HG03457 (cell line): ENCODE measurements at regions not wholly inside any gene's neighbourhood (a gene's known extent, or its start where the extent isn't known, plus 50 kb on each side); places are given as distances from the start of the nearest gene placed in this dataset.
A peak's percentile ranks its signal among the peaks of the same experiment; 100 is the strongest.

Source experiments
- ATAC-seq: cut with Tn5 transposase; IDR thresholded peaks from one replicate; pipeline ENCODE4 v1.9.1; 2021; ENCODE audit warnings: moderate number of reproducible peaks; ENCODE audit not compliant: unreplicated experiment

DNA sequence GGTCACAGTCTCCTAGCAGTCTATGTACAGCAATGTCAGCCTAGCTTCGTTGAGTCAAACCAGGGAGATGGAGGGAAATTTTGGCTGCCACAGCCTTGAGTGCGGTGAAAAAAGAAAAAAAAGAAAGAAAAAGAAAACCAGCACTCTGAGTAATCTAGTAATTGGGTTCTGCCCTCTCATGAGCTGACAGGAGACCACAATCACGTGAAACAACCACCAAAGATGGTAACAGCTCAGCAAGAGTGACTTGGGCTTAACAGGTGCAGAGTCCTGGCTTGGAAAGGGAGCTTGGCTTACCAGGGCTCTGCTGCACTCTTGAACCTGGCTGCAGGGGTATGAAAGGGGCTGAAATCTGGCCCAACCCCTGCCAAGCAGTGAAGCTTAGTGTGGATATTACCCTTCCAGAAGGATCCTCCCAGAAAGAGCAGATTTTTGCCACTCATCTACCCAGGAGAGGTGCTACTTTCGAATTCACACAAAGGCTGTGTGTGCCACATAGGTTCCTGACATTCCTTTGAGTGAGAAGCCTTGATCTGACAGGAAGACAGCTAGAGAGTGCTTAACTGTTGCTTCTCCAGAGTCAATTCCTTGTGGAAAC, 350.3 kb downstream of the PTTG2 start:
- peak; percentile 82 for ATAC-seq

DNA sequence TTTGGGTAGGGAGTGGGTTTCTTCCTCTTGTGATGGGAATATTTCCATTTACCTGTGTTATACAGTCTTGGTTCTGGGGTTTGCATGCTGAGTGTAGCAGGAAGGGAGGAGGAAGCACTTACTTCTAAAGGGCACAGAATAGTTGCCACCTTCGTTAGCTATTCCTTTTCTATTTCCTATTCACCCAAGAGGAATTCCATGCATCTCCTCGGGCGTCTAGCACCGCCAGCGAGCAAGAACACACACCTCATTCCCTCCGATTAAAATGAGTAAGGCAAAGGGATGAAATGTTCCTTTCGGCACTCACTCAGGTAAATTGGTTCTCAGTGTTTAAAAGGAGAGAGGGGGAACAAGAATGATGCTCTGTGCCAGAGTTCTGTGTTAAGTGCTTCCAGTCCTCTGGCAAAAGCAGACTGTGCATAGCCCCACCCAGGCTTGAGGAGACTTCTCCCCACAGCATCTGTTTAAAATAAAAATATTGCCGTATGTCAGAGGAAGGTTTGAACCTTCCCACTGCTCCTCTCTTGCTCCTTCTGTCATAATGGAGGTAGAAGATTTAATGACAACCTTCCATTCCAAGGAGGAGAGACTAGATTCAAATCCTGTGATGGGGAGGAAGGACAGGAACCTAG, 351.4 kb downstream of the PTTG2 start:
- no peak for ATAC-seq

DNA sequence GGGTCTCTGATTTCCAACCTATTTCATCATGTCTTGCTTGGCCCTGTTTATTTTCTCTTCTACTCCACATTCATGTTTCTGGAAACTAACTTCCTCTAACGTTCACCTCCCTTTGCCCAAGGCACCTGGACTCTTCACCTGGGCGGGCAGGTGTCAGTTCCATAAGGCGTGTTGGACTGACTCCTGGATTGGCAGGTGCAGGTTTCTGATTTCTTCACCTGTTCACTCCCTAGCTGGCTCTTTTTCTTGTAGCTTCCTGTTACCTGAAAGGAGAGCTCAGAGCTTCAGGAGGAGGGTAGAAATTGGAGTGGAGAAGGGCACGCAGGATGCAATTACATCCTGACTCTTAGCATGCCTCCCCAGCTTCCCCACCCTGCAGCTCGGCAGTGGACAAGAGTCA, 350.8 kb upstream of the KLF3 start:
- no peak for ATAC-seq

DNA sequence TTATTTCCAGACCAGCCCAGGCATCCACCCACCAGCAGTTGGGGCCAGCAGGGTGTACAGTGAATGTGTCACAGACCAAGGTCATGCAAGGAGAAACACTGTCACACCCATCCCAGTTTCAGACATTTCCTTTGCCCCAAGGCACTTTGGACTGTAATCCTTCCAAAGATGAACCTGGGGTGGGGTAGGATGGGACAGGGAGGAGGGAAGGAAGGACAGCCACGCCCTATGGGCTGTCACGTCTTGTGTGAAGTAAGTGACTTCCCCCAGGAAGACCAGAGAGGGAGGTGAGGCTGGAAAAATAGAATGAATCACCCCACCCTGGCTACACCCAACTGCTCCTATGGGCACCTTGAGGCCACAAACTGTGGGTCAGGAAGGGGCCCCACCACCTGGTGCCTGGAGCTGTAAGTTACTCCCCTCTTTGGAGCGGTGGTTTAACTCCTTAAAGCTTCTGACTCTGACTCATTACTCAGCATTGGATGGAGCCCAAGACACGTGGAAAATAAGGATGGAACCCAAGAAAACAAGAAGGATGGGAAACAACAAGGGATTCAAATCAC, 349.9 kb upstream of the KLF3 start:
- no peak for ATAC-seq

DNA sequence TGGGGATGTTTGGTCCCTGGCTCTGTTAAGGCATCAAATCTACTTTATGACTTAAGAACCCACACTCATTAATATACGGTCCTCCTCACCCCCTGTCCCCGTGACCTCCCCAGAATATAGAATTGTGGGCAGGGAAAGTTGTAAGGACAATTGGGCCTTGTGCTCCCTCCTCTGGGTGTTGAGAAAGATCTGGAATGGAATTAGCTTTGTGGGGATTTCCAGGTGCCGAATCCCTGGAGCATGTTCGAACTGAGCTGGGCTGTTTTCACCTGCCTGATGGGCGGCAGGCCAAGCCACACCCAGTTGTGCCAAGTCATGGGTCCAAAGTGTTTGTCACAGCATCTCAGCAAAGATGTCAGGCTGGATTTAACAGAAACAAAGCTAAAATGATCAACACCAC, 349.3 kb upstream of the KLF3 start:
- ATAC-seq: no peak

DNA sequence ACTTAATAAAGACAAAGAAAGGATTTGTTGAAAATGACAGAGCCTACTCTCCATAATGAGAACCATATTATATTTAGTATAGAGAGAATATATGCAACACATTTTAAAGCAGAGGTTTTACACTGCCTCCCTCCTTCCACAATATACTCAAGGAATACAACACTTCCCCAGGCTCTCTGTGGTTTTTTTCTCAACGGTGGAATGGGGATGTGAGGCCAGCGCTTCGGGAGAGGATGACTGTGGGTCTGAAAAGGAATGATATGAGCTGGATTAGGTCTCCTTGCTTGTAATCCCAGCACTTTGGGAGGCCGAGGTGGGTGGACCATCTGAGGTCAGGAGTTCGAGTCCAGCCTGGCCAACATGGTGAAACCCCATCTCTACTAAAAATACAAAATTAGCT, 348.7 kb upstream of the KLF3 start:
- no peak for ATAC-seq

DNA sequence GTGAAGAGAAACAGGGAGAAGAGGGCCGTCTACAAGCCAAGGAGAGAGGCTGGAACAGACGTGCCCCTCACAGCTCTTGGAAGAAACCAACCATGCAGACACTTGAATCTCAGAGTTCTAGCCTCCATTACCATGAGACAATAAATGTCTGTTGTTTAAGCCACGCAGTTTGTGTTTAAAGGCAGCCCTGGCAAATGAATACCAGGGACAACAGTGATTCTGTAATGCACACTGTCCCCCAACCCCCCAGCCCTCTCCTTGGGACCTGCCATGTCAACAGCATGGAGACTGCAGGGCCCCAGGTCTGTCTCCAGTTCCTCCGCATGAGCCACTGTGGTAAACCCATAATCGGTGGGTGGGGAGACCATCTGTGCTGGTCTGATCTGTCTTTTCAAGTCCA, 348.0 kb upstream of the KLF3 start:
- ATAC-seq: no peak

DNA sequence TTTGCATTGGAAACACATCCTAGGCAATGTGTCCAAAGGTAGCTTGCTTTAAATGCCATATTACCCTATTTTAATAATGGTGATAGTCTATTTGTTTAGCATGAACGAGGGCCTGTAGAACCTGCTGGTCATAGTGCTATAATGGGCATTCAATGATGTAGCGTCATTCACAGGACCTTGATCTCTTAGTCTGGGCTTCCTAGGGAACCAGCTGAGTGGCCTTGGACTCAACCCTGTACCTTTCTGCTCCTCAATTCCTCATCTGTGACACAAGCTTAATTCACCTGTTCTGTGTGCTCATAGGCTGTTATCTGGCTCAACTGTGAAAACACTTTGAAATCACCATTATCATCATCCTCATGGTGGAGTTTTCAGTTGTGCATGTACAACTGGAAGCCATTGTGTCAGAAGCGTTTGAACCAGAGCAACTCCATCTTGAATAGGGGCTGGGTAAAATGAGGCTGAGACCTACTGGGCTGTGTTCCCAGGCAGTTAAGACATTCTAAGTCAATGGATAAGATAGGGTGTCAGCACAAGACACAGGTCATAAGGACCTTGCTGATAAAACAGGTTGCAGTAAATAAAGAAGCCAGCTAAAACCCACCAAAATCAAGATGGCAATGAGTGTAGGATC, 346.8 kb upstream of the KLF3 start:
- no peak for ATAC-seq

DNA sequence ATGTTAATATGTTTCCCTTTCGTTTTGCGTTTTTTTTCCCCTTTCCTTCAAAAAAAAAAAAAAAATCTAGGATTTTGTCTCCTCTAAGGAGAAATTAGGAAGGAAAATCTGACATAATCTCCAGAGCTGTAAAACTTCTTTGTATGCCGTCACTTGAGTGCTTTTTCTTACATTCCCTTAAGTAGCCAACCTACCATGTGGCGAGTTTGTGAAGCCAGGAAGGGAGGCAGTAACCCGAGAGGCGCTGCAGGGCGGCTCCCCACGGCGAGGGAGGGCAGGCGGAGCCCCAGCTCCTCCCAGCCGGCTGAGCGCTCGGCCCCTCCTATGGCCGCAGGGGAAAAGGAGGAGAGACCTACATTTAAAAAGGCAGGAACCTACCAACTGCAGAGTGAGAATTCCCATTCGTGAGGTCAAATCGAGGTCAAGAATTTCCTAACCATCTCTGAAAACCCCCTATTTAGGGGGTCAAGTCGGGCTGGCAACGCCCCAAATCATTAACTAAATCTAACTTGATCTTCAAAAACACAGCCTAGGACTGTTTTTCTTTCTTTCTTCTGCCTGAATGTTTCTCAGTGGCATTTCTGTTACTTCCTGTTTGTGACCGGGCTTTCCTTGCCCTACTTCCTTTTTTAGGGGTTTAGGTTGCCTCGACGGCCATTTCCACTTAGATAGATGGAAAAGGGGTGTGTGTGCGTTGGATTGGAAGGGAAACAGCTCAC, 345.1 kb upstream of the KLF3 start:
- ATAC-seq: peak; percentile 90

DNA sequence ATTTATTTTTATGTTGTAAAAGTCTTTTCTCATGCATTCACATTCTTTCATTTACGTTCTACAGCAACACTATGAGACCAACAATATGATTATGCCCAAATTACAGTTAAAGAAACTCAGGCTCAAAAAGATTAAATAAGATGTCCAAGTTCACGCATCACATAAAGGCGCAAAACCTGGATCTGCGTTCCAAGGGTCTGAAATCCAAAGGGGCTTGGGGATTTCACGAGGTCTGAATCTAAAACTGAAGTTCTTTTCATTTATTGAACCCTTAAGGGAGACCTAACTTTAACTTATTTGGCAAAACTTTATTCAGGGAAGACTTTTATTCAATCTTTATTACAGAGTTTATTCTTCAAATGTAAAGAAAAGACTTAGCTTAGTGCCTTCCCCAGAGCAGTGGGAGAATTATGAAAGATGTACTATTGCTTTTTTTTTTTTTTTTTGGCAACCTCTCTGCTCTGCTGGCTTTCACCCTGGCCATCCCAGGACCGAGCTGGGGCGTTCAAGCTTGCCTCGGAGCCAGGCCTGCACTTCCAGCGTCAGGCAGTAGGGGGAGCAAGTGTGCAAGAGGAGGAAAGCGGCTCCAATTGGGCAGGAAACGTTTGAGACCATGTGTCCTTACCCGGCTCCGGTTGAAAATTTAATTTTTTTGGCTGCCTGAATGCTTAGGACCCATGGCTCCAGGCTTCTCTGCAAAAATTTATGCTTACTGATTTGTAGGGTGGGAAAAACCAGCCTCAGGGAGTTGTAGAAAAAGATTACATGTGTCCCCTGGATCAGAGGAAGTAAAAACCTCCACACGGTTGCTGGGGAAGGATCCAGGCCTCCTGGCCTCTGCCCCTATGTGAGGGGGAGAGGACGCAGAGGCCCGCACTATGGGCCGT, 344.3 kb upstream of the KLF3 start:
- ATAC-seq: no peak

DNA sequence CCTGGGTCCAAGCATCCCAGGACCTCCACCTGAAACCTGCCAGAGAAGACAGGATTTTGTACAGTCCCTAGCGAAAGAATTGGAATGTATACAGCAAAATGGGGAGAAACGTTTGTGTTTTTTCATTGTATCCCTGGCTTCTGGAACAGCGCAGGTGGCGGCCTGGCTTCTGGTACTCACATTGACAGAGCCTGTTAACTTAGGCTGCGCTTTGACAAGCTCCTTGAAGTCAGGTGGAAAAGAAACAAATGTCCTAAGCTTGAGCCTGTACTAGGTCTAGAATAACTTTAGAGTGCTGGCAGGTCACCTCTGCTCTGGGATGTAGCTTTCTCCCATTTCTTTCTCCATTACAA, 343.7 kb upstream of the KLF3 start:
- no peak for ATAC-seq

DNA sequence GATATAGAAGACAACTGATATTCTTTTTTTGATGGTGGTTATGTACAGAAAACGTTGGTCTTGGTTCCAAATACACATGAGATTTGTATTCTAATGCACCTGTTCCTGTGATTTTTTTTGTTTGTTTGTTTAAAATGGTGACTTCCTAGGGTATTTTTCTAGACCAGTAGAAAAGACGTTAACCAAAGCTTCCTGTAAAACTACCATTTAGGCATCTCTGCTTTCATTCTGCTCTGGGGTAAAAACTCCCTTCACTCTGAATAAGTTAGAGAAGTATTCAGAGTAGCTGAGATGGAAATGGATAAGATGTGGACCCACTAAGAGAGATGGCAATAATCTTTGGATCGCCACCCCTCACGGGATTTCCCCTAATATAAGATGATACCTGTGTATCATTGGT, 343.2 kb upstream of the KLF3 start:
- ATAC-seq: no peak

DNA sequence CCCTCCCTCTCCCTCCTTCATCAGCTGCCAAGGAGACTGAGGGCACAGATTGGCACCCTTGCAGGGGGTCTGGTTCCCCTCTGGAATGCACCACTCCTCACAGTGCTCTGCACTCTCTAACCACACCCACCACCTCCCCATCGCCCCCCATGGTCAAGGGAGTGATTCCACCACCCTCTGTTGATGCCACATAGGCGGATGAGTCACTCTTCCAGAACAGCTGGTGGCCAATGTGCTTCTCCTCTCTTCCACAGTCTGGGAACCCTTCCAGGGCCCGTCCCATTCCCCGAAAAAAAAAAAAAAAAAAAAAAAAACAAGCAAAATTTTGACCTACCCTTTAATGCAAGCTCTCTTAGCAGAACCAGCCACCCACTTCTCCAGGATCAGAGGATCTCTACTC, 341.3 kb upstream of the KLF3 start:
- ATAC-seq: no peak

DNA sequence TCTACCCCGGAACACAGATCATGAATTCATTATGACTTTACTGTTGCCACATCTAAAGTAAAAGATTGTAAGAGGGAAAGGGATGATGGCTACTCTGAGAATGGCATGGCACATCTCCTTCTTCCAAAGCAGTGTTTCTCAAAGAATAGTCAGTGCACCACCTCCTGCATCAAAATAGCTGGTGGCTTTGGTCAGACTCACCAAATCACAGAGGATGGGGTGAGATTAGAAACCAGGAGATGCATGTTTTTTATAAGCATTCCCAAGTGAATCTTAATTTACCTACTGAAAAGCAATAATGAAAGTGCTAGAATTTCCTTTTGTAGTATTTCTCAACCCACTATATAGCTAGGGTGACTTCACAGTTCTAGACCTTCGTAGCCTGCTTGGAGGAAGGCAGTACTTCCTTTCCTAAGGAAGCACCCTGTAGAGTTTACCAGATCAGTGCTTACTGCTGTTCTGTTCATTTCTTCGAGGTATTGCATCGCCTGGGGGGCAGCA, 340.8 kb upstream of the KLF3 start:
- ATAC-seq: no peak

DNA sequence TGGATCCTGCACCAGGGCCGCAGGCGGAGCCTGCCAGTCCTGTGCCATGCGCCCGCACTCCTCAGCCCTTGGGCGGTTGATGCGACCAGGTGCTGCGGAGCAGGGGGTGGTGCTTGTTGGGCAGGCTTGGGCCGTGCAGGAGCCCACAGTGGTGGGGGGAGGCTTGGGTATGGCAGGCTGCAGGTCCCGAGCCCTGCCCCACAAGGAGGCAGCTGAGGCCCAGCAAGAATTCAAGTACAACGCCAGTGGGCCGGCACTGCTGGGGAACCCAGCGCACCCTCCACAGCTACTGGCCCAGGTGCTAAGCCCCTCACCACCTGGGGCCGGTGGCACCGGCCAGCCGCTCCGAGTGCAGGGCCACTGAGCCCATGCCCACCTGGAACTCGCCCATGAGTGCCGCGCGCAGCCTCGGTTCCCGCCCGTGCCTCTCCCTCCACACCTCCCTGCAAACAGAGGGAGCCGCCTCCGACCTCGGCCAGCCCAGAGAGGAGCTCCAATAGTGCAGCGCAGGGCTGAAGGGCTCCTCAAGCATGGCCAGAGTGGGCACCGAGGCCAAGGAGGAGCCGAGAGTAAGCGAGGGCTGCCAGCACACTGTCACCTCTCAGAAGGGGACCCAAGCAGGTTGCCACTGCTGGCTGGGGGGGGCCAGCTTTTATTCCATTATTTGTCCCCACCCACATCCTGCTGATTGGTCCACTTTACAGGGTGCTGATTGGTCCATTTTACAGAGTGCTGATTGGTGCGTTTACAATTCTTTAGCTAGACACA, 339.0 kb upstream of the KLF3 start:
- ATAC-seq: no peak

DNA sequence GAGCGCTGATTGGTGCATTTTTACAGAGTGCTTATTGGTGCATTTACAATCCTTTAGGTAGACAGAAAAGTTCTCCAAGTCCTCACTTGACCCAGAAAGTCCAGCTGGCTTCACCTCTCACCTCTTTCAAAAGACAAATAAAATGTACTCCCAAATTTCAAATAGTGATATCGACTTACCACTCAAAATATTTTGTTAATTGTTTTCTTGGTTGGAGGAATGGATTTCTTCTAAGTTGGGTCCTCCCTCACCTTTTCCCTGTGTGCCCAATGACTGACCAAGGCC, 338.4 kb upstream of the KLF3 start:
- ATAC-seq: no peak

DNA sequence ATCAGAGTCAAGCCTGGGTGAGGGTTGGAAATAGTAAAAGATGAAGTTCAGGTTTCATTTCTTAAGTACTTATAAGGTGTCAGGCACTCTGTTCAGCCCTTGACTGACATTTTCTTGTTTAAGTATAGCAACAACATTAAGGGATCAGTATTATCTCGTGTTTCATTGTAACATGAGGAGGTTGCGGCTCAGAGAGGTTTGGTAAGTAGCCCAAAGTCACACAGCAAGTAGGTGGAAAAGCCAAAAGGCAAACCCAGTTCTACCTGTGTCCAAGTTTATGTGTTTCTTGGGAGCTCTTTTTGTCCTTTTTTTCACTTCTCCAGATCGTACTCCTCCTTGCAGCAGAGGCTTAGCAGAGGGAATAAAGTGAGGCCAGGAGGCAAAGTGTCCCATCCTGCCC, 337.5 kb upstream of the KLF3 start:
- ATAC-seq: no peak

DNA sequence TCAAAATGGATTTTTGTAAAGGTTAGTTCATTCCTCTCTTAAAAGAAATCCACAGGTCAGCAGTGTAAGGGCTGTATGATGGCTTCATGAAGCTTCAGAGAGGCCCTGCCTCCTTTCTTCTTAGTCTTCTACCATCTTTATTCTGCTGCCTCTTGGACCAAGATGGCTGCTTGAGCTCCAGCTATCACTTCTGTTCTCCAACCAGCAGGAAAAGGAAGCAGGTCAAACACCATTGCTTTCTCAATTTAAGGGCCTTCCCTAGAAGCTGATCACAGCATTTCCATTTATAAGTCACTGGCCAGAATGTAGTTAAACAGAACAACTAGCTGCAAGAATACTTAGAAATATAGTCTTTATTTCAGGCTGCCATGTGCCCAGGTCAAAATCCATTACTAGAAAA, 336.8 kb upstream of the KLF3 start:
- no peak for ATAC-seq

DNA sequence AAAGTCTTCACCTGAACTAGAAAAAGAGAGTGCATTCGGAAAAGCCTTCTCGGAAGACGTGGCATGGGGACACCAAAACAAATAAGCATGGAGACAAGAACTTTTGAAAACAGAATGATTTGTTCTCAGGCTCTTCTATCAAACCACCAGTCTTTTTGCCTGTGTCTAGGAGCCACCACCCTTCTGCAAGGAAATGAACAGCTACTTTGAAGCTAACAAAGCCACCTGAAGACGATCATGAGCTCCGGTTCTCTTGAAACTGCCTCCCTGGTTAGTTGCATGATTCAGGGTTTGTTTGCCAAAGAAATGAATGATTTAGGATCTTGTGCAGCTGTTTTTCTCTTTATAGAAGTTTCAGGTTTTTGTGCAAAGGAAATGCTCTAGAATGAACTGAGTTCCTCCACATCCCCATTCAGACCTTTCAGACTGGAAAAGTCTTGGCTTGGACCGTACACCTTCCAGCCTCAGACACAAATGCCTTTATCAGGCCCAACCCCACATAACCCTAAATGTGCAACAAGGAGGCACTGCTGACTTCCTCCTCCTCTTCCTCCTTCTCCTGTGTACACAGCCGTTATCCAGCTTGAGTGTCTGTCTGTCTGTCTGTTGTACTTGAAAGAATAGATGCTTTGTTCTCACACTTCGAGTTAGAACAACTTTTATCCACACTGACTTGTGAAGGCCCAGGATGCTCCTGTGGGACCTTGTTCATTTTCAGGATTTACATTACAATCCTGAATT, 334.8 kb upstream of the KLF3 start:
- no peak for ATAC-seq

DNA sequence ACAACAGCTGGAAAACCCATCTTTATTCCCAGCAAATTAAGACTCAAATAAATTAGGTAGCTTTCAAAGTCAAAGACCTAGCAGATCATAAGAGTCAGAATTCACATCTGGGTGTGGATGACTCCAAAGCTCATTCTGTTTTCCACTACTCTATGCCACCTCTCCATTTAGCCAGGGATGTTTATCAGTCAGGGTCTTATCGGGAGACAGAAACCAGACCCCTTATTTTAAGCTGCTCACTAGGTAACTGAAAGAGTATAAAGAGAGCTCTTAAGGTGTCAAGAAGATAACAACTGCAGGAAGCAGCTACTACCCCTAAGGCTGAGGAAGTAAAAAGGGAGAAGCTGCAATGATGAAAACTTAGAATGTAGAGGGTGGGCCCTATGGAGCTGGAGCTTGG, 333.7 kb upstream of the KLF3 start:
- no peak for ATAC-seq
